IMR-90 (cell line): ENCODE measurements at regions not wholly inside any gene's neighbourhood (a gene's known extent, or its start where the extent isn't known, plus 50 kb on each side); places are given as distances from the start of the nearest gene placed in this dataset.

ENCODE experiments used
- ATAC-seq: fragments of 200-7000 bp; cut with Tn5 transposase; 2 replicates; pipeline ENCODE4 v1.9.1; 2020; ENCODE audit warnings: low read depth, mild to moderate bottlenecking, moderate library complexity
- BruUV-seq: library from RNA; stranded (reverse); fragments of 400-500 nt; replicated peaks from 2 replicates; lab custom pipeline; 2021; lab: Mats Ljungman, UMichigan
- CTCF ChIA-PET: fragments of 300-600 bp; formaldehyde crosslinking; extraction: SDS; loops from one replicate; lab custom pipeline; 2021; ENCODE audit warnings: antibody characterized with exemption; lab: Yijun Ruan, JAX
- POLR2A ChIA-PET: fragments of 300-600 bp; sonication (Branson Sonifier 250); formaldehyde crosslinking; loops from one replicate; lab custom pipeline; 2022; ENCODE audit warnings: antibody characterized with exemption; ENCODE audit not compliant: unreplicated experiment; lab: Charles Lee
- DNase-seq: peaks from one replicate; pipeline ENCODE4 v3.0.0; 2013
- H2AFZ ChIP-seq: replicated peaks from 2 replicates; pipeline ENCODE3; 2013; ENCODE audit warnings: low read length, mild to moderate bottlenecking; ENCODE audit not compliant: poor library complexity
- H2AK5ac ChIP-seq: 2 replicates; pipeline ENCODE4 v1.6.1; 2013; ENCODE audit warnings: low read depth, low read length, inconsistent platforms
- H2AK9ac ChIP-seq: replicated peaks from 2 replicates; pipeline ENCODE3; 2013; ENCODE audit warnings: mild to moderate bottlenecking, low read depth, low read length, moderate library complexity; ENCODE audit not compliant: poor library complexity
- H2BK120ac ChIP-seq: 2 replicates; pipeline ENCODE4 v1.6.1; 2013; ENCODE audit warnings: low read depth, low read length, inconsistent platforms
- H2BK15ac ChIP-seq: 3 replicates; pipeline ENCODE4 v1.6.1; 2013; ENCODE audit warnings: low read depth, low read length, inconsistent platforms
- H2BK20ac ChIP-seq: 2 replicates; pipeline ENCODE4 v1.6.1; 2013; ENCODE audit warnings: low read depth, mild to moderate bottlenecking, inconsistent platforms, low read length, moderate library complexity
- H2BK5ac ChIP-seq: 2 replicates; pipeline ENCODE4 v1.6.1; 2013; ENCODE audit warnings: mild to moderate bottlenecking, low read depth, low read length, inconsistent platforms; ENCODE audit not compliant: poor library complexity, severe bottlenecking
- H3K14ac ChIP-seq: replicated peaks from 2 replicates; pipeline ENCODE4 v1.6.1; 2013; ENCODE audit warnings: low read depth, low read length, inconsistent platforms
- H3K18ac ChIP-seq: 2 replicates; pipeline ENCODE4 v1.6.1; 2013; ENCODE audit warnings: low read depth, low read length, control low read depth
- H3K23ac ChIP-seq: 2 replicates; pipeline ENCODE4 v1.6.1; 2013; ENCODE audit warnings: low read depth, low read length, inconsistent platforms
- H3K27ac ChIP-seq: 2 replicates; pipeline ENCODE4 v1.5.1; 2013; ENCODE audit warnings: mild to moderate bottlenecking, control low read depth, low read length; ENCODE audit not compliant: insufficient read depth
- H3K27me3 ChIP-seq: 2 replicates; pipeline ENCODE4 v1.6.1; 2013; ENCODE audit warnings: low read length; ENCODE audit not compliant: control insufficient read depth, insufficient read depth
- H3K36me3 ChIP-seq: 2 replicates; pipeline ENCODE4 v1.6.1; 2013; ENCODE audit warnings: low read length, mixed read lengths; ENCODE audit not compliant: control insufficient read depth, insufficient read depth
- H3K4ac ChIP-seq: 2 replicates; pipeline ENCODE4 v1.6.1; 2013; ENCODE audit warnings: low read depth, low read length, inconsistent platforms
- H3K4me1 ChIP-seq: 2 replicates; pipeline ENCODE4 v1.6.1; 2013; ENCODE audit warnings: low read length, mixed read lengths; ENCODE audit not compliant: control insufficient read depth, insufficient read depth
- H3K4me2 ChIP-seq: 2 replicates; pipeline ENCODE4 v1.6.1; 2013; ENCODE audit warnings: low read depth, mild to moderate bottlenecking, control low read depth, low read length, moderate library complexity
- H3K4me3 ChIP-seq: 2 replicates; pipeline ENCODE4 v1.5.1; 2013; ENCODE audit warnings: low read depth, mild to moderate bottlenecking, control low read depth, low read length, moderate library complexity; ENCODE audit not compliant: insufficient read depth
- H3K56ac ChIP-seq: 2 replicates; pipeline ENCODE4 v1.6.1; 2013; ENCODE audit warnings: low read length, inconsistent platforms; ENCODE audit not compliant: insufficient read depth; ENCODE audit errors: extremely low read depth
- H3K79me1 ChIP-seq, 2 experiments: 2 replicates each; pipeline ENCODE4 v1.6.1; 2013; ENCODE audit warnings: low read length in 2 of 2, inconsistent platforms in 1 of 2, low read depth in 1 of 2
- H3K9ac ChIP-seq: 2 replicates; pipeline ENCODE4 v1.6.1; 2013; ENCODE audit warnings: low read depth, low read length, control low read depth
- H3K9me1 ChIP-seq: 2 replicates; pipeline ENCODE4 v1.6.1; 2013; ENCODE audit warnings: low read length, inconsistent platforms; ENCODE audit not compliant: insufficient read depth
- H3K9me3 ChIP-seq: 2 replicates; pipeline ENCODE4 v1.6.1; 2013; ENCODE audit warnings: low read length; ENCODE audit not compliant: control insufficient read depth, insufficient read depth
- H4K20me1 ChIP-seq: 2 replicates; pipeline ENCODE4 v1.6.1; 2013; ENCODE audit warnings: low read length, inconsistent platforms; ENCODE audit not compliant: insufficient read depth
- H4K5ac ChIP-seq: 2 replicates; pipeline ENCODE4 v1.6.1; 2013; ENCODE audit warnings: mild to moderate bottlenecking, low read depth, low read length, control low read depth
- H4K8ac ChIP-seq, 2 experiments: 2 replicates each; pipeline ENCODE4 v1.6.1; 2013; ENCODE audit warnings: low read depth in 2 of 2, low read length in 2 of 2, control low read depth in 1 of 2, inconsistent platforms in 1 of 2
- H4K91ac ChIP-seq: 2 replicates; pipeline ENCODE4 v1.6.1; 2013; ENCODE audit warnings: low read depth, low read length, inconsistent platforms; ENCODE audit not compliant: insufficient read depth
- BHLHE40 ChIP-seq: fragments of 150-350 bp; IDR thresholded peaks from 2 replicates; pipeline ENCODE4 v1.6.1; 2016; ENCODE audit warnings: mild to moderate bottlenecking, low read depth, low read length
- CEBPB ChIP-seq: IDR thresholded peaks from 2 replicates; pipeline ENCODE4 v1.6.1; 2012; ENCODE audit warnings: low read depth, low read length, improper control_type of control experiment
- CHD1 ChIP-seq: IDR thresholded peaks from 2 replicates; pipeline ENCODE4 v1.6.1; 2012; ENCODE audit warnings: low read depth, low read length, improper control_type of control experiment
- CTCF ChIP-seq: conservative IDR thresholded peaks from 2 replicates; pipeline ENCODE4 v1.5.1; 2012; ENCODE audit warnings: mild to moderate bottlenecking, low read depth, low read length, improper control_type of control experiment
- ELK1 ChIP-seq: fragments of 150-350 bp; IDR thresholded peaks from 2 replicates; pipeline ENCODE4 v1.6.1; 2016; ENCODE audit warnings: low read depth, mild to moderate bottlenecking, low read length, moderate library complexity, borderline replicate concordance
- FOS ChIP-seq: fragments of 150-350 bp; IDR thresholded peaks from 2 replicates; pipeline ENCODE4 v1.6.1; 2016; ENCODE audit warnings: low read depth, low read length
- MAFK ChIP-seq: IDR thresholded peaks from 2 replicates; pipeline ENCODE4 v1.6.1; 2012; ENCODE audit warnings: low read depth, low read length, improper control_type of control experiment
- MAZ ChIP-seq: IDR thresholded peaks from 2 replicates; pipeline ENCODE4 v1.6.1; 2012; ENCODE audit warnings: low read depth, mild to moderate bottlenecking, low read length, improper control_type of control experiment, moderate library complexity, borderline replicate concordance
- MXI1 ChIP-seq: IDR thresholded peaks from 2 replicates; pipeline ENCODE4 v1.6.1; 2012; ENCODE audit warnings: low read depth, mild to moderate bottlenecking, low read length, moderate library complexity, borderline replicate concordance
- NFE2L2 ChIP-seq: fragments of 150-350 bp; IDR thresholded peaks from 2 replicates; pipeline ENCODE4 v1.6.1; 2016; ENCODE audit warnings: low read depth, mild to moderate bottlenecking, low read length
- POLR2A ChIP-seq: IDR thresholded peaks from 2 replicates; pipeline ENCODE4 v1.6.1; 2012; ENCODE audit warnings: mild to moderate bottlenecking, low read depth, low read length
- RAD21 ChIP-seq: IDR thresholded peaks from 2 replicates; pipeline ENCODE4 v1.6.1; 2012; ENCODE audit warnings: low read length, improper control_type of control experiment
- RCOR1 ChIP-seq: IDR thresholded peaks from 2 replicates; pipeline ENCODE4 v1.6.1; 2012; ENCODE audit warnings: mild to moderate bottlenecking, low read length, improper control_type of control experiment; ENCODE audit not compliant: insufficient replicate concordance
- RFX5 ChIP-seq: IDR thresholded peaks from 2 replicates; pipeline ENCODE4 v1.8.0; 2012; ENCODE audit warnings: low read depth, mild to moderate bottlenecking, low read length, moderate library complexity
- SMC3 ChIP-seq: fragments of 150-350 bp; IDR thresholded peaks from 2 replicates; pipeline ENCODE4 v1.6.1; 2016; ENCODE audit warnings: low read depth, mild to moderate bottlenecking, antibody characterized with exemption, low read length, moderate library complexity
- USF2 ChIP-seq: fragments of 150-350 bp; IDR thresholded peaks from 2 replicates; pipeline ENCODE4 v1.6.1; 2017; ENCODE audit warnings: mild to moderate bottlenecking, antibody characterized with exemption, low read length, low read depth
- WGBS, 2 experiments: methylation state at CpG; one replicate each; pipeline versions ENCODE4 v1.1.5 to v1.1.7; 2013; ENCODE audit warnings: missing lambda C conversion rate in 2 of 2; ENCODE audit not compliant: insufficient read length in 1 of 2; ENCODE audit errors: extremely low coverage in 2 of 2; 5-methylcytosine and 5-hydroxymethylcytosine counted together
- dilution Hi-C: fragments of 300-500 bp; cut with HindIII; formaldehyde crosslinking; loops from one replicate; pipeline ENCODE4 v1.14.3; 2018; ENCODE audit warnings: low sequenced_read_pairs; ENCODE audit not compliant: unreplicated experiment
- in situ Hi-C: fragments of 300-500 bp; cut with MboI; formaldehyde crosslinking; loops from 3 replicates; pipeline ENCODE4 v1.14.3; 2019; ENCODE audit warnings: low sequenced_read_pairs, inconsistent platforms, mixed read lengths
- intact Hi-C: fragments of 100-400 bp; cut with micrococcal nuclease; formaldehyde crosslinking; loops from 2 replicates; pipeline ENCODE4 v1.10.0; 2022

GRCh38 chr5:114924769-114925168 lies 244.9 kb downstream of the TRIM36 start:
- CTCF ChIA-PET, result no interaction called here
- POLR2A ChIA-PET, result no interaction called here
- H3K27me3 ChIP-seq, result no peaks in the 10 kb centered on the region

More at GRCh38 chr5:114924769-114925168, 244.9 kb downstream of the TRIM36 start:
- no peaks in the 10 kb centered on the region for H3K4me1 ChIP-seq
- no peak overlapping the region for H3K4ac ChIP-seq
- DNase-seq (no peak), ATAC-seq (no peak)
- no peak overlapping the region for H4K91ac ChIP-seq
- H2BK120ac ChIP-seq, result no peak overlapping the region
- no peak overlapping the region for H3K18ac ChIP-seq
- no peak overlapping the region for H3K4me2 ChIP-seq
- in situ Hi-C loops (no loop called here), dilution Hi-C loops (no loop called here), intact Hi-C loops (no loop called here)
- H2AK9ac ChIP-seq, result no peak overlapping the region
- H3K9me3 ChIP-seq, result 0 out of 2 replicates have a peak, but pooled peaks cover 2% of the 10 kb centered on the region
- no peak overlapping the region for H2AFZ ChIP-seq
- no CpG with 5 or more reads among the region's 4 CpGs for WGBS, 2 experiments
- H3K9ac ChIP-seq, result no peak overlapping the region
- H3K14ac ChIP-seq, result no peak overlapping the region
- H3K23ac ChIP-seq, result no peak overlapping the region
- no peak overlapping the region for H3K56ac ChIP-seq
- no TSS peak for BruUV-seq
- no peak overlapping the region for H2AK5ac ChIP-seq
- TF ChIP-seq POLR2A (no peak), RAD21 (no peak), ELK1 (no peak), NFE2L2 (no peak), MXI1 (no peak), RFX5 (no peak), MAFK (no peak), CEBPB (no peak), CHD1 (no peak), RCOR1 (no peak), MAZ (no peak), BHLHE40 (no peak), CTCF (no peak), SMC3 (no peak), USF2 (no peak), FOS (no peak)
- H4K8ac ChIP-seq, result no peak overlapping the region
- no peaks in the 10 kb centered on the region for H3K36me3 ChIP-seq
- no peaks in the 10 kb centered on the region for H4K20me1 ChIP-seq
- H3K9me1 ChIP-seq, result no peaks in the 10 kb centered on the region
- no peak overlapping the region for H2BK5ac ChIP-seq
- H3K4me3 ChIP-seq, result no peak overlapping the region
- no peaks in the 10 kb centered on the region for H3K79me1 ChIP-seq
- H3K27ac ChIP-seq, result no peak overlapping the region
- H2BK15ac ChIP-seq, result no peak overlapping the region
- no peak overlapping the region for H4K5ac ChIP-seq
- no peak overlapping the region for H2BK20ac ChIP-seq
